GM18498 (cell line): ENCODE measurements at regions not wholly inside any gene's neighbourhood (a gene's known extent, or its start where the extent isn't known, plus 50 kb on each side); places are given as distances from the start of the nearest gene placed in this dataset.

ENCODE experiments used
- ATAC-seq: cut with Tn5 transposase; IDR thresholded peaks from one replicate; pipeline ENCODE4 v1.9.1; 2021; ENCODE audit warnings: mild to moderate bottlenecking, moderate library complexity; ENCODE audit not compliant: unreplicated experiment

DNA sequence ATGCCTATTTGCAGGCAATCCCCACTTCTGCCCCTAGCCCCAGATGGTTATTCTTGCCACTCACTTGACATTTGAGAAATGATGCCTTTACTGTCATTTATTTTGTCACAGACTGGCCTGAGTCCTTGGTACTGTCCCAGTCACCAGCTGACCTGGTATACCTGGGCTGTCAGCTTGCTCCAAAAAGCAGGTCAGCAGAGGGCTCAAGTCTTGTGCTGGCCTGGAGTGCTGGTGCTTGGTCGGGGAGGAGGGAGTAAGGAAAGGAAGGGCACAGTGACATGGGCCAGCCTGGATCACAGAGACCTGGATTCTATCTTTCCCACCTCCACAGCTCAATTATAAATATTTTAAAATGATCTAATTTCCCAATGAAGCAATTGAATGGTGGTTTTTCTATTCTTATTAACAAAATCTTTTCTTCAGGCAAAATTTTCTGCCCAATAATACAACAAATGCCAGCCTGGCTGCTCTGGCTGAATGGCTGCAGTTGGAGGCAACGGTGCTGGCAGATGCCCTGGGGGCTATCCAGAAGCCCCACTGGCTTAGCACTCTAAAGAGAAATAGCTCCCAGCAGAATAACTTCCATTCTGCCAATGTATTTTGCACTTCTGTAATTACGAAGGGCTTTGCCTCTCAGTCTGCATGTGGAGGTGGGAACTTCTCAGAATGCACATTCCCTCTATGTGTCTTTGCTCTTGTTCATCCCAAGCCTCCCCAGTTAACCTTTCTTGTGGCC is 160.6 kb downstream of the GADD45G start:
- ATAC-seq, result no peak

DNA sequence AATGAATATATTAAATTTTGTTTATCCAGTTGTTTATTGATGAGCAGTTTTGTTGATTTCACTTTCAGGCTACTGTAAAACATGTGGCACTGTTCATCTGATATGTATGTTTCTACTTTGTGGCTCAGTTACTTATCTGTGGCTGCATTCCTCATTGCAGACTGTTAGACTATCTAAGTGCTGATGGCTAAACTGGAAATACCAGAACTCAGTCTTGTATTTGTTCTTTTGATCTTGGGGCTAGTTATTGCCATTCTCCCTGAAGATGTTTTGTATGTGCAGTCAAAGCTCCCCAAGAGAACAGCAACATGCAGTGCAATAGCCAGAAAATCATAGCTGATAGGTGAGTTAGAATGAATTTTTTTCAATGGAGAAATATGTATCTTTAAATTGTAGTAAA is 162.2 kb downstream of the GADD45G start:
- ATAC-seq, result no peak

DNA sequence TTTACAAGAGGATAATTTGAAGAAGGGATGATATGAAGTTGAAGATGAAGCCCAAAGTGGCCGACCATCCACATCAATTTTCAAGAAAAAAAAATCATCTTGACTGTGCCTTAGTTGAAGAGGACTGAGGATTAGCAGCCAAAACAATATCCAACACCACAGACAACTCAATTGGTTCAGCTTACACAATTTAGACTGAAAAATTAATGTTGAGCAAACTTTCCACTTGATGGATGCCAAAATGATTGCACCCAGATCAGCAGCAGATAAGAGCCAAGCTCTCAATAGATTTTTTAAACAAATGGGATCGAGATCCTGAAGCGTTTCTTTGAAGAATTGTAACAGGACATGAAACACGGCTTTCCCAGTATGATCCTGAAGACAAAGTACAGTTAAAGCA is 163.2 kb downstream of the GADD45G start:
- ATAC-seq, result no peak

DNA sequence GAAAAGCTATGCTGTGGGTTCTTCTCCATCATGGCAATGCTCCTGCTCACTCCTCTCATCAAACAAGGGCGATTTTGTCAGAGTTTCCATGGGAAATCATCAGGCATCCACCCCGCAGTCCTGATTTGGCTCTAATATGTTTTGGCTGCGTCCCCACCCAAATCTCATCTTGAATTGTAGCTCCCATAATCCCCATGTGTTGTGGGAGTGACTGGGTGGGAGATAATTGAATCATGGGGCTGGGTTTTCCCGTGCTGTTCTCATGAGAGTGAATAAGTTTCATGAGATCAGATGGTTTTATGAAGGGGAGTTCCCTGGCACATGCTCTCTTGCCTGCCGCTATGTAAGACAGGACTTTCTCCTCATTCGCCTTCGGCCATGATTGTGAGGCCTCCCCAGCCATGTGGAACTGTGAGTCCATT is 163.8 kb downstream of the GADD45G start:
- ATAC-seq, result no peak

DNA sequence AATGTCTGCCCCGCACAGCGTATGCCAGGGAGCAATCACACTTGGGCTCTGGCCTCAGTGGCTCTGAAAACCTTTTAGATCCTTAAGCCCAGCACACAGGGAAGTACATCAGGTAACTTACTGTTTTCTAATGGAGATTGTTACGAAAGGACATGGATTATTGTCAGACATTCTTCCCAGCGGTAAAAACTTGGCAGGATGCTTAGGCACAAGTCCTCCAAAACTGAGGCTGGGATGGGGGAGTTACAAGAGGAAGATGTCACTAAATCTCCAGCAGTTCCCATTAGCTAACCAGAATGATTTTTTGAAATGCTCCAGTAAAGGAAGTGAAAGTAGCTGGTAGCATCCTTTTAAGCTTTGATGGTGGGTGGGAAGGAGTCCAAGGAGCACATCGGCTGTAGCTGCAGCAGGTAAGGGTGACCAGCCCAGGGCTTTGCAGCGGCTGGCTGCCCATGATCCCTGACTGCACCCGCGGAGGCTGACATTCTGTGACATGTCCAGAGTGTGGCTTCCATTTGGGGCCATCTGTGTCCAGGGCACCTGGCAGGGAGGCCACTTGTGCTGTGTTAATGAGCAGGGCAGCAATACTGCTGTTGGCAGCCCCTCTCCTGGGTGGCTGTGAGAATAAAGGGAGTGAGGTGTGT is 165.8 kb downstream of the GADD45G start:
- ATAC-seq, result no peak

DNA sequence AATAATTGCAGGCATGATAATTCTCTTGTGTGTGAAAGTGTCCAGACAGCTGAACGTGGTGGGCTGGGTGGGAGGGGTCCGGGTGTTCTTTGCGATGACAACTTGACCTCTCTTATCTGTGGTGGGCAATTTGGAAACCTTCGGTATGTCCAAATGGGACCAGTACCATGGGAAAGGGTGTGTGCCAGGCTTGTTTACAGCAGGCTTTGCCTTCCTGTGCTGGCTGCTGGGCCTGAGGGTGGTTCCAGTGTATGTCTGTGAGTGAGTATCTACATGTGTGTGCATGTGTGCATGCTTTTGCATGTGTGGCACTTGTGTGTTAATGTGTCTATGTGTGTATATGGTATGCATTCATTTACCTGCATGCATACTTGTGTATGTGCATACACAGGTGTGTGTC is 166.4 kb downstream of the GADD45G start:
- no peak for ATAC-seq

DNA sequence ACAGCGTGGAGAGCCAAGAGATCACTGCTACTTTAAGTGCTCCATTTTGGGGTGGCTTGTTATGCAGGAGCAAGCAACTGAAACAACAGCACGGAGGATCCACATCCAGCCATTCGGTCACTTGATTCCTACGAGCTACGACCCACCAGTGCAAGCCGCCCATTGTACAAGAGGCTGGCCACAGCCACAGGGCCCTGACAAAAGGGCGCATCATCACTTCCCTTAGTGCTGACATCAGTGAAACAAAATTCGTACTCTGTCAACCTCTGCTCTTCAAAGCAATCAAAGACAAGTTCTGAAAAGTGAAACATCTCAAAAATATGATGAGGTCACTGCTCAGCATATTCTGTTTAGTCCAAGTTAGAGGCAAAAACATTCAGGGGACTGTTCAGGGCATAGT is 168.4 kb downstream of the GADD45G start:
- ATAC-seq, result no peak

DNA sequence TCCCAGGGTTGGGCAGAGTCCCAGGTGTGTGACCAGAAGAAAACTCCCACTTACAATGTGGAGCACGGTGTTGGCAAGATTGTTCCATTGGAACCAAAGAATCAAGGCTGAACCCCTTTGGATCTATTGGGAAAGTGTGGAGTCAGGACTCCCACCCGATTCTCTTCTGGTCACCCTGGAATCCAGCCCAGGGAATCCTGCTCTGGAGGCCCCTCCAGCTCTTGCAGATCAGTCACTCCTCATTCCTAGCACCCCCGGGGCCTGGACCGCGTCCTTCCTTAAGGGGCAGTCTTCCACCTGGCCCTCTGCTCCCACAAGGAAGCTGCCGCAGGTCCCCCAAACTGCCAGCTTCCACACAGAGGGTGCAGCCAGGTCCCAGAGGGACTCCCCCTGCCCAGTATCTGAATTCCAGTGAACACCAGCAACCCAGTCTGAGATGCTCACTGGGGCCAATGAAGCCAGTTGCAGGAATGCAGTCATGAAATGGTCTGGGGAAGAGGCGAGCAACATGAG is 170.1 kb downstream of the GADD45G start:
- no peak for ATAC-seq

DNA sequence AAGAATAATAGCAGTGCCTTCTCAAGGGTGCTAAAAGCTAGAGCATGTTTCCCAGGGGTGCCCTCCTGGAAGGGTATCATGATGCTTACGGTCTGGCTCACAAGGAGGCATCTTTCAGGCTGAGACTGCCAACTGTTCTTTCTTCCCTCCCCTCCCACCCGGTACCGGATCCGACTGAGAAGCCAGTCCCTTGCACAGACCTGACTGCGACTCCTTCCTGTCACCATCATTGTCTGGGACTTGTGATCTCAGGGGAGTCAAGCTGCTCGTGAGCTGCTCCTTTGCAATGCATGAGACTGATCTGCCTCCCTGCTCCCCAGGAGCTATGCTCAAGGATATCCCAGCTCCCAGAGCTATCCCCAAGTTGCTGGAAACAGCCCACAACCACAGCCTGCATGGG is 170.8 kb downstream of the GADD45G start:
- ATAC-seq, result no peak

DNA sequence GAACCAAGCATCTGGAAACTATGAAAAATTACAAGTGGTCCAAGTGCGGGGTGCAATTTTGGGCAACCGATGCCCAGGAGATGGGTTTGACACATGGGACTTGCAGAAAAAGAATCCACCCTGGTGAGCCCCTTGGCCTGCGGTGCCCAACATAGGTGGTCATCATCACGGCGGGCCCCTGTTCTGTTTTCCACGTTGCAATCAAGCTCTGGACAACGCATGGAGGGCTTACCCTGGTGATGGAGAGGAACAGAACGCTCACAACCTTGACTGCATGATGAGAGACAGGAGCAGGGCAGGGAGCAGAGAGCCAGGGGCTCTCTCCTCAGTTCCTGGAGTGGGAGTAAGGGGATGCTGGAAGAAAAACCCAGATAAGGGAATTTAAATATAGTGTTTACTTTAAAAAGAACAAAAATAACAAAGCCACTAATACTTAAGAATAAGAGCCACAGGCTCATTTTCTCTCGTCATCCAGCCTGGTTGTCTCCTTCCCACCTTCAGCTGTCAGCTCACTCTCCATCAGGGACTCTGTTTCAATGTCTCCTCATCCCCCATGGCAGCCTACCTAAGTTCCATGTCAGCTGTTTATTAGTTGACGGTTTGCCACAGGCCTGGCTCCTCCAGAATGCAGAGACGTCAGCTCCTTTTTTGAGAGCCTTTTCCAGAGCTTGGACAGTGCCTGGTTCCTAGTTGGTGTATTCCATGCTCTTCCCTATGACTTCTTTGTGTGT is 172.1 kb downstream of the GADD45G start:
- ATAC-seq, result no peak

DNA sequence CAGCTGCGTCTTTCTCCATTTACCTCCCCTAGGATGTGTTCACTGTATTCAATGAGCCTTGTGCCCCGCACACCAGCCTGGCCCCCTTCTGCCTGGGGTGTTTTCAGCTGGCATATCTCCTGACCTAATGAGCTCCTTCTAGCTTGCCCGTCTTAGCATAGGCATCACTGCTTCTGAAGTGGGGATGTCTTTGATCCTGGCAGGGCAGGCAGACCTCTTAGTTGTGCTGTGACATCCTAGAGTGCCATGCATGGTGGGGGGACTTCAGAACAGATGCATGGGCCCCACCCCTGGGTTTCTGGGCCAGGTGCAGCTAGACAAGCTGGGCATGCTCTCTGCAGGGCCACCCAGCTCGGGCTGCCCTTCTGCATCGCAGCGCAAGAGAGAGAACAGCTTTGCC is 172.7 kb downstream of the GADD45G start:
- ATAC-seq, result no peak

DNA sequence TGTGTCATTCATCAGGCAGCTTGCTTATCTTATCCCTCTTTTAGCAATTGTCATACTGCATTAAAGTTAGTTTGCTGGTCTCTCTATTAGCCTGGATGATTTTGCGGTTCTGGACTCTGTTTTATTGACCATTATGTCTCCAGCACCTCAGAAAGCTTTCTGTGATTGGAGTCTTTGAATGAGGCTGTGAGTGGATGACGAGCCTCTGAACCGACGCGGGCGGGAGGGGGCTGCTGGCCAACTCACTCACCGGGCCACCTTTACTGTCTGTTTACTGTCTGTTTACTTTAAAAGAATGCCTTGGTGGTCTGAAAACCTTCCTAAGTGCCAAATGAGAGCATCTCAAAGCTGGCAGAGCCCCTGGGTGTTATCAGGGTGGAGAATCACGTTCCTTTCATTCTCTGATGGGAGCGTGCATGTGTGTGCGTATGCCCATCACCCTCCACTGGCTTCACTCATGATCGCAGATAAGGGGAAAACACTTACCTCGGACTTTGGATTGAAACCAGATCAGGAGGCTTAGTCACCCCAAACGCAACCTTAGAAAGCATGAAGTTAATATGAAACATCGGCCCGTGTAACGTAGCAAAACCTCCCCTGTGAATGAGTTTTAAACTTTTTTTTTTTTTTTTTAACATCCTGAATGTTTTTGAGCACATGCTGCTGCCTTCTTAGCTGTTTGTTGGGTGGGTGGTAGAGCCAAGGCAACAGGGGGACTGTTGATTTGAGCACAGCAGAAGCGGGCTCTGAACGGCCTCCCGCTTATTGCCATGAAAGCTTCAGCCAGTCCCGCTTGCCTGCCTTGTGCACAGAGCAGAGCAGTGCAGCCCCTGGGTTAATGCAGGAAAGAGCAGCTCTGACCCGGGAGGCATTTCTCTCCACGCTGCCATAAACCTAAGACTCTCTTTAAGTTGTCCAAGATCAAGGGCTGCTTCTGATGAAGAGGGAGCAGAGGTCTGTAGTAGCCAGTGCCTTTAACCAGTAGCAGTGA is 173.6 kb downstream of the GADD45G start:
- ATAC-seq, result no peak

DNA sequence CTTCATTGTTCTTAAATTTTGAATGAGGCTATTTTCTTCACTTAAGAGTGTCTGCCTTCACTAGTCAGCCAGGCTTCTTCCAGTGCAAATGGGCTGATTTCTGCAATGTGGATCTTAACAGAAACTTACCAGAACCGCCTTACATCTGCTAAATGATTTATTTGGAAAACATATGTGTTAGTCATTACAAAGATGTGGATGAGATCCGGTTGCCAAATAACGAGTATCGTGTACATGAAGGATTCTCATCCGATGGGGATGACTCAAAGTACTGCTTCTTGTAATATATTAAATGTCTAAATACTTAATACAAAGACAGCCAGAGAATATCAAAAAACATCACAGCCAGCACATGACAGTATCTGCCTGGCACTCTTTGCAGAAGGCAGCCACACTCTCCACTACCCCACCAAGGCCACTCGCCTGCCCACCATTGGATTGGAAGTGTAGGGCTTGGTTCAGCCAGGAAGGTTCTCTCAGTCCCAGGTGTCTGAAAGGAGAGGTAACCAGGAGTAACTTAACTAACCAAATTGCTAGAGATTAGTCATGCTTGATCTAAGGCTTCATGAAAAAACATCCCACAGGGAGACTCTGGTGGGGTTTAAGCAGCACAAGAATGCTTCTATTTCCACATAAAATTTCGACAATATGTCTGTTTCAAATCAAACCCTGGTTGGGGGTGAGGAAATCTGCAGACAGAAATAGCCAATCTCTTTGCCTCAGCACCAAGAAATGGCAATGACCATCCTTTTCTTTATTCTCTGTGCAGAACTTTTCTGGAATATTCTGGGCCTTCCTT is 174.8 kb downstream of the GADD45G start:
- ATAC-seq, result no peak

DNA sequence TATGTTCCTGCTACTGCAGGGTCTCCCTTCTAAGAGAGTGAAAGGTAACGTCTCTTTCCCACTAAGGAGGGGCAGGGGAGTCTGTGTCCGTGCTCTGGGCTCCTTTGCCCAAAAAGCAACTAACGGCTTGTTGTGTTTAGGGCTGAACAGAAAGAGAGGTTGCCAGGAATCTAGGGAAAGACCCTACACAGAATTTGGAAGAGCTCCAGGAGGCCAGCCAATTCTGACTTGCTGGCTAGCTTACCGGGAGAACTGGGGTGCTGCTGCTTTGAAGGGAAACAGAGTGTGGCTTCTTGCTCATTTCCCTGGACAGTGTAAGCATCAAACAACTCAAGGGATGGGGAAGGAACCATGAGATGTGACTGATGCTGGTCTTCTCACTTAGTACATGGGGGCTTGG is 176.1 kb downstream of the GADD45G start:
- ATAC-seq, result no peak

DNA sequence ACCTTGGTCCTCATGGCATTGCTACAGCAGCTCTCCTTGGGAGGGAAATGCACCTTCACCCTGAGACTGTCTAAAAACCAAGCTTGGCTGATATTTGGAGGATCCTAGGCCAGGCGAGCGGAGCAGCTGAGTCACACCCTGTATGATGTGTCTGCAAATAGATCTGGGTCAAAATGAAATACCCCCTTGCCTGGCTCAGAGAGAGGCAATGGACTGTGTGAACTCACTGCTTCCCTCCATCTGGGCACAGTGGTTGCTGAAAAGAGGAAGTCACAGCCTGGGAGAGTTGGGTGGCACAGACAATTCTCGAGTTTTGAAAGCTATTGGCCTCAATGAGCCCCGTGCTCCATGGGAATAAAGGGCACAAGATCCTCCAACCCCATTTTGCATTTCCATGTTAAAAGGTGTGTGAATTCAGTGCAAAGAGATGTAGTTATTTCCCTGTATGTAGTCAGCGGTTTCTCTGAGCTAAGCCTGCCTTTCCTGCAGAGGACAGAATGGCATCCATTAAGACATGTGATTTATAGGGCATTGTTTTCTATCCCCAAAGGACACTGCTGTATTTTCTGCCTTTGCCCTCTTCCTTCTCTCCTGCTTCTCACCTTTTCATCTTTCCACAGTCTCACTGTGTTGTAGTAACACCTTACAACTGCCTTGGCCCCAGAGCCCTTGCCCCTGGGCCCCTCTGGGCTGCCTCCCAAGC is 177.2 kb downstream of the GADD45G start:
- ATAC-seq, result peak; percentile 50

DNA sequence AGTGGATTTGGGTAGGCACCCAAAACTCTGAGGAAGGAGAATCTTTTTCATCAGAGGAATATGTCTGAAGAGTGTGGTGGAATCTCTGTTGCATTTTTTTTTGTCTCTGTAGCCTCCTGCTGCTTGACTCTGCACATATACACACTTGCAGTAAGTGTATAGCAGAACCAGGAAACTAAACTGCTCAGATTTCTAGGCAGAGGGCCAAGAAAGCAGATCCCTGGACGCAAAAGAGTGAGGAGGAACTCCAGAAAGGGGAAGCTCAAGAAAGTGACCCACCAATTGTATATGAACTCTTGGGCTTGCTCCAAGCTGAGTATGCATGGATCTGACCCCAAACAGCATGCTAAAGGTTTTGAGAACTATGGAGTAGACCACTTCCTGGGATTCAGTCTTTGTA is 181.8 kb downstream of the GADD45G start:
- ATAC-seq, result no peak

DNA sequence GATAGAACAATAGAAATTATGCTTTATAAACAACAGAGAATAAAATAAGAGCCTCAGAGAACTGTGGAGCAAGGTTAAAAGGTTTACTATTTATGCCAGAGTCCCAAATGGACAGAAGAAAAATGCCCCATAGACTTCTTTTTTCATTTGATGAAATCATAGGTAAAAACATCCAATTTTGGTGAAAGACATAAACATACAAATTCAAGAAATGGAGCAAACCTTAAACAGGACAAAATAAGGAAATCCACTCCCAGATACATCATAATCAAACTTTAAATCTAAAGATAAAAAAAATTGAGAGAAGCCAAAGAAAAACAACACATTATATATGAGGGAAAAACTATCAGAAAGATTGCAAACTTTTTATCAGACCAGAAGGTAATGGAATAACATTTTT is 182.8 kb downstream of the GADD45G start:
- no peak for ATAC-seq

DNA sequence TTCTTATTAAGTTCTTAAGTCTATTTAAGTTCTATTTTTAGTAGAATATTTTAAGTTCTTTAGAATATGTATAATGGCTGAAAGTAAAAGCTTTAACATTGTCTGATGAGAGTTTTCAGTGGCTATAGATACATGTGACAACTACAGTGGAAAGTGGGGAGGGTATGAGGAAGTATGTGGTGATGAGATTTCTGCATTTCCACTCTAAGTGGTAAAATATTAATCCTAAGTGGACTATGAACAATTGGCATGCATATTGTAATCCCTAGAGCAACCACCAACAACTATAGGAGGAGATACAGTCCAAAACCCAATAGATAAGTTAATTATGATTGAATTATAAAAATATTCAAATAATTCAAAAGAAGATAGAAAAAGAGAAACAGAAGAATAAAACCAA is 183.6 kb downstream of the GADD45G start:
- no peak for ATAC-seq

DNA sequence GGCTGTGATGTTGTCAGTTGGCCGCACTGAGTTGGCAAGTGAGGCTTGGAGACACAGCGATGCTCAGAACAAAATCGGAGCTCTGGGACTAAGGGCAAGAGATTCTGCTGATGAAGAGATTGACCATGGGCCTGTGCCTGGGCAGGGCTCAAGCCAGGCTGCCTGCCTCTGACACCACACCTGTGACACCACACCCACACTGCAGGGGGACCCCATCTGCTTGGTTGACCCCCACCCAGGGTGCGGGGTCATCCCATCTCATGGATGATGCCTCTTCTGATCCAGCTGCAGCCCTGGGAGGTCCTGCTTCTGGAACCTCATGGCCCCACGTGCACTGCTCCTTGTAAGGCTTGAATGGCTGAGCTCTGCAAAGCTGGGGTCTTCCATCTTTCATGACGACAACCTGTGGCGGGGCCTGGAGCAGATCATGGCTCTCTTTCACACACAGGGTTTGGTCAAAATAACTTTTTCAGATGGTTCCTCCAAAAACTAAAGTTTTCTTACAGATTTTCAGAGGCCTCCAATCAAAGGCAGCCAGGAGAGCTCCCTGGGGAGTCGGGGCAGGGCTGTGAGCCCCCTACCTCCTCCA is 185.2 kb downstream of the GADD45G start:
- no peak for ATAC-seq
